IMR-90 (cell line): ENCODE measurements at regions not wholly inside any gene's neighbourhood (a gene's known extent, or its start where the extent isn't known, plus 50 kb on each side); places are given as distances from the start of the nearest gene placed in this dataset.

Source experiments
- ATAC-seq: fragments of 200-7000 bp; cut with Tn5 transposase; 2 replicates; pipeline ENCODE4 v1.9.1; 2020; ENCODE audit warnings: low read depth, mild to moderate bottlenecking, moderate library complexity
- BruUV-seq: library from RNA; stranded (reverse); fragments of 400-500 nt; replicated peaks from 2 replicates; lab custom pipeline; 2021; lab: Mats Ljungman, UMichigan
- CTCF ChIA-PET: fragments of 300-600 bp; formaldehyde crosslinking; extraction: SDS; loops from one replicate; lab custom pipeline; 2021; ENCODE audit warnings: antibody characterized with exemption; lab: Yijun Ruan, JAX
- POLR2A ChIA-PET: fragments of 300-600 bp; sonication (Branson Sonifier 250); formaldehyde crosslinking; loops from one replicate; lab custom pipeline; 2022; ENCODE audit warnings: antibody characterized with exemption; ENCODE audit not compliant: unreplicated experiment; lab: Charles Lee
- DNase-seq: peaks from one replicate; pipeline ENCODE4 v3.0.0; 2013
- H2AFZ ChIP-seq: replicated peaks from 2 replicates; pipeline ENCODE3; 2013; ENCODE audit warnings: low read length, mild to moderate bottlenecking; ENCODE audit not compliant: poor library complexity
- H2AK5ac ChIP-seq: 2 replicates; pipeline ENCODE4 v1.6.1; 2013; ENCODE audit warnings: low read depth, low read length, inconsistent platforms
- H2AK9ac ChIP-seq: replicated peaks from 2 replicates; pipeline ENCODE3; 2013; ENCODE audit warnings: mild to moderate bottlenecking, low read depth, low read length, moderate library complexity; ENCODE audit not compliant: poor library complexity
- H2BK120ac ChIP-seq: 2 replicates; pipeline ENCODE4 v1.6.1; 2013; ENCODE audit warnings: low read depth, low read length, inconsistent platforms
- H2BK15ac ChIP-seq: 3 replicates; pipeline ENCODE4 v1.6.1; 2013; ENCODE audit warnings: low read depth, low read length, inconsistent platforms
- H2BK20ac ChIP-seq: 2 replicates; pipeline ENCODE4 v1.6.1; 2013; ENCODE audit warnings: low read depth, mild to moderate bottlenecking, inconsistent platforms, low read length, moderate library complexity
- H2BK5ac ChIP-seq: 2 replicates; pipeline ENCODE4 v1.6.1; 2013; ENCODE audit warnings: mild to moderate bottlenecking, low read depth, low read length, inconsistent platforms; ENCODE audit not compliant: poor library complexity, severe bottlenecking
- H3K14ac ChIP-seq: replicated peaks from 2 replicates; pipeline ENCODE4 v1.6.1; 2013; ENCODE audit warnings: low read depth, low read length, inconsistent platforms
- H3K18ac ChIP-seq: 2 replicates; pipeline ENCODE4 v1.6.1; 2013; ENCODE audit warnings: low read depth, low read length, control low read depth
- H3K23ac ChIP-seq: 2 replicates; pipeline ENCODE4 v1.6.1; 2013; ENCODE audit warnings: low read depth, low read length, inconsistent platforms
- H3K27ac ChIP-seq: 2 replicates; pipeline ENCODE4 v1.5.1; 2013; ENCODE audit warnings: mild to moderate bottlenecking, control low read depth, low read length; ENCODE audit not compliant: insufficient read depth
- H3K27me3 ChIP-seq: 2 replicates; pipeline ENCODE4 v1.6.1; 2013; ENCODE audit warnings: low read length; ENCODE audit not compliant: control insufficient read depth, insufficient read depth
- H3K36me3 ChIP-seq: 2 replicates; pipeline ENCODE4 v1.6.1; 2013; ENCODE audit warnings: low read length, mixed read lengths; ENCODE audit not compliant: control insufficient read depth, insufficient read depth
- H3K4ac ChIP-seq: 2 replicates; pipeline ENCODE4 v1.6.1; 2013; ENCODE audit warnings: low read depth, low read length, inconsistent platforms
- H3K4me1 ChIP-seq: 2 replicates; pipeline ENCODE4 v1.6.1; 2013; ENCODE audit warnings: low read length, mixed read lengths; ENCODE audit not compliant: control insufficient read depth, insufficient read depth
- H3K4me2 ChIP-seq: 2 replicates; pipeline ENCODE4 v1.6.1; 2013; ENCODE audit warnings: low read depth, mild to moderate bottlenecking, control low read depth, low read length, moderate library complexity
- H3K4me3 ChIP-seq: 2 replicates; pipeline ENCODE4 v1.5.1; 2013; ENCODE audit warnings: low read depth, mild to moderate bottlenecking, control low read depth, low read length, moderate library complexity; ENCODE audit not compliant: insufficient read depth
- H3K56ac ChIP-seq: 2 replicates; pipeline ENCODE4 v1.6.1; 2013; ENCODE audit warnings: low read length, inconsistent platforms; ENCODE audit not compliant: insufficient read depth; ENCODE audit errors: extremely low read depth
- H3K79me1 ChIP-seq, 2 experiments: 2 replicates each; pipeline ENCODE4 v1.6.1; 2013; ENCODE audit warnings: low read length in 2 of 2, inconsistent platforms in 1 of 2, low read depth in 1 of 2
- H3K9ac ChIP-seq: 2 replicates; pipeline ENCODE4 v1.6.1; 2013; ENCODE audit warnings: low read depth, low read length, control low read depth
- H3K9me1 ChIP-seq: 2 replicates; pipeline ENCODE4 v1.6.1; 2013; ENCODE audit warnings: low read length, inconsistent platforms; ENCODE audit not compliant: insufficient read depth
- H3K9me3 ChIP-seq: 2 replicates; pipeline ENCODE4 v1.6.1; 2013; ENCODE audit warnings: low read length; ENCODE audit not compliant: control insufficient read depth, insufficient read depth
- H4K20me1 ChIP-seq: 2 replicates; pipeline ENCODE4 v1.6.1; 2013; ENCODE audit warnings: low read length, inconsistent platforms; ENCODE audit not compliant: insufficient read depth
- H4K5ac ChIP-seq: 2 replicates; pipeline ENCODE4 v1.6.1; 2013; ENCODE audit warnings: mild to moderate bottlenecking, low read depth, low read length, control low read depth
- H4K8ac ChIP-seq, 2 experiments: 2 replicates each; pipeline ENCODE4 v1.6.1; 2013; ENCODE audit warnings: low read depth in 2 of 2, low read length in 2 of 2, control low read depth in 1 of 2, inconsistent platforms in 1 of 2
- H4K91ac ChIP-seq: 2 replicates; pipeline ENCODE4 v1.6.1; 2013; ENCODE audit warnings: low read depth, low read length, inconsistent platforms; ENCODE audit not compliant: insufficient read depth
- MAZ ChIP-seq: IDR thresholded peaks from 2 replicates; pipeline ENCODE4 v1.6.1; 2012; ENCODE audit warnings: low read depth, mild to moderate bottlenecking, low read length, improper control_type of control experiment, moderate library complexity, borderline replicate concordance
- POLR2A ChIP-seq: IDR thresholded peaks from 2 replicates; pipeline ENCODE4 v1.6.1; 2012; ENCODE audit warnings: mild to moderate bottlenecking, low read depth, low read length
- WGBS, 2 experiments: methylation state at CpG; one replicate each; pipeline versions ENCODE4 v1.1.5 to v1.1.7; 2013; ENCODE audit warnings: missing lambda C conversion rate in 2 of 2; ENCODE audit not compliant: insufficient read length in 1 of 2; ENCODE audit errors: extremely low coverage in 2 of 2; 5-methylcytosine and 5-hydroxymethylcytosine counted together
- dilution Hi-C: fragments of 300-500 bp; cut with HindIII; formaldehyde crosslinking; loops from one replicate; pipeline ENCODE4 v1.14.3; 2018; ENCODE audit warnings: low sequenced_read_pairs; ENCODE audit not compliant: unreplicated experiment
- in situ Hi-C: fragments of 300-500 bp; cut with MboI; formaldehyde crosslinking; loops from 3 replicates; pipeline ENCODE4 v1.14.3; 2019; ENCODE audit warnings: low sequenced_read_pairs, inconsistent platforms, mixed read lengths
- intact Hi-C: fragments of 100-400 bp; cut with micrococcal nuclease; formaldehyde crosslinking; loops from 2 replicates; pipeline ENCODE4 v1.10.0; 2022

DNA sequence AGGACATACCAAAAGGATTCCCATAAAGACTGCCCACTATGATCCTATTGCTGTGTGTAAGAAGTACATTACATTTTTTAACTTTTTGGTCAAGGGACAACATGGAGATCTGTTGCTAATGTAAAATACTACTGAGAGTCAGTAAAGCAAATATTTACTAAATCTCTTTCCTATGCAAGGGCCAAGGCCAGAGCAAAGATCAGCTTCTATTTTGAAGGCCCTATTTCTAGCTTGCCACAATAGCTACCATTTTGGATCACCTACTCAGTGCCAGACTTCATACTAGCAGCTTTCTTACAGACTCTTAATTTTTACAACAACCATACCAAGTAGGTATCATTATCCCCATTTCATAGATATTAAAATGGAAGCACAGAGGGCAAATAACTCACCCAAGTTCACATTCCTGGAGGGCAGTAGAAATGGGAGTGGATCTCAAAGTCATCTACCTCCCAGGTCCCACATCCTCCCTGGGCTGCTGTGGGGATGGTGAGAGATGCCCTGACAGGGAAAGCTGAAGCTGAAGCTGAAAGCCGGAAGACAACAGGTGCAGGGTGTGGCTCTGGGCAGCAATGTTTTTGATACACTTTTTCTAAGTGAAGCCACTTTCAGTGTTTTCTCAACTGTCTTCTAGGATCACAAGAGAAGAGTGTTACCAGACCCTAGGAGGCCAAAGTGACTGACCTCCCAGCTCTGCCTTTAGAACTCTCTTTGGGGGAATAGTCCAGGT is 321.2 kb downstream of the UBE3D start:
- TF ChIP-seq MAZ, result no peak
- TF ChIP-seq POLR2A, result no peak
- no peak overlapping the region for H2AFZ ChIP-seq
- H3K14ac ChIP-seq, result no peak overlapping the region
- no peaks in the 10 kb centered on the region for H3K36me3 ChIP-seq
- H3K4me1 ChIP-seq, result no peaks in the 10 kb centered on the region
- no peak overlapping the region for H3K4ac ChIP-seq
- intact Hi-C loops (no loop called here), dilution Hi-C loops (no loop called here), in situ Hi-C loops (no loop called here)
- no peak overlapping the region for H2BK20ac ChIP-seq
- BruUV-seq, result no TSS peak
- H2BK5ac ChIP-seq, result no peak overlapping the region
- H3K4me2 ChIP-seq, result no peak overlapping the region
- H2BK120ac ChIP-seq, result no peak overlapping the region
- H3K9me1 ChIP-seq, result no peaks in the 10 kb centered on the region
- no peak overlapping the region for H2AK5ac ChIP-seq
- no CpG with 5 or more reads among the region's 1 CpG for WGBS, 2 experiments
- ChIA-PET CTCF (no interaction called here), POLR2A (no interaction called here)
- H4K91ac ChIP-seq, result no peak overlapping the region
- no peak overlapping the region for H4K5ac ChIP-seq
- no peak overlapping the region for H3K56ac ChIP-seq
- no peak overlapping the region for H3K27ac ChIP-seq
- DNase-seq, result no peak
- no peaks in the 10 kb centered on the region for H4K20me1 ChIP-seq
- H2AK9ac ChIP-seq, result no peak overlapping the region
- H3K23ac ChIP-seq, result no peak overlapping the region
- no peak overlapping the region for H3K4me3 ChIP-seq
- H3K27me3 ChIP-seq, result peaks cover 21% of the 10 kb centered on the region
- ATAC-seq, result no peak
- H3K79me1 ChIP-seq, result no peaks in the 10 kb centered on the region
- no peak overlapping the region for H2BK15ac ChIP-seq
- no peak overlapping the region for H4K8ac ChIP-seq
- no peak overlapping the region for H3K18ac ChIP-seq
- no peaks in the 10 kb centered on the region for H3K9me3 ChIP-seq
- no peak overlapping the region for H3K9ac ChIP-seq
